GM12874 (cell line): ENCODE measurements at regions not wholly inside any gene's neighbourhood (a gene's known extent, or its start where the extent isn't known, plus 50 kb on each side); places are given as distances from the start of the nearest gene placed in this dataset.

Experiments used
- TF ChIP-seq, protein P1 (sequence below): IDR thresholded peaks from 2 replicates; pipeline ENCODE4 v1.5.1; 2011; ENCODE audit warnings: low read depth, mild to moderate bottlenecking, control low read depth, low read length, moderate library complexity; ENCODE audit not compliant: insufficient read depth

DNA sequence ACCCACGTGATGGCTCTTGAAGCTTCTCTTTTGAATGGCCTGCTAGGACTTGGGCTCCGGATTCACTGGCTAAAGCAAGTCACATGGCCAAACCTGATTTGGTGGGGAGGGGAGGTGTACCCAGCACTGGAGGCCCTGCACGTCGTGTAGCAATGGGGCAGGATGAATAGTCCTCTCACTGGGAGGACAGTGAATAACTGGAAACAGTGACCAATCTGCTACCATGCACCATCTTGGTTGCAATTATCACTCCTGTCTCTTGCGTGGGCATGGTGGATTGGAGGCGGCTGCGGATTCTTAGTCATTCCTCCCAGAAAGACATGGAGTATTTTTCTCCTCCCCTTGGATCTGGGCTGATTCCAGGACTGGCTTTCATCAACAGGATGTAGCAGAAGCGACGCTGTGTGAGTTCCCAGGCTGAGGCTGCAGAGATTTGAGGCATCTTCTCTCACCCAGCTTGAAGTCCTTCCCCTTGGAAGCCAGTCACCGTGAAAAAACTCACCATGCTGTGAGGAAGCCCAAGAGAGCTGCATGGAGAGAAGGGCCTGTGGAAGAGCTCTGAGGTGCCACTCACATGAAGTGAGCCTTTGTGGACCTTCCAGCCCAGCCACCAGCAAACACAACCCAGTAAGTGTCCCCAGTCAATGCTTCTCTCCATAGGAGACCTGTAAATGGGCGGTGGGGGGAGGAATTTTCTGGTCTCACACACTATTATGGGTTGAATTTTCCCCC, 70.4 kb downstream of the IGLL1 start:
- TF ChIP-seq, protein P1, sequence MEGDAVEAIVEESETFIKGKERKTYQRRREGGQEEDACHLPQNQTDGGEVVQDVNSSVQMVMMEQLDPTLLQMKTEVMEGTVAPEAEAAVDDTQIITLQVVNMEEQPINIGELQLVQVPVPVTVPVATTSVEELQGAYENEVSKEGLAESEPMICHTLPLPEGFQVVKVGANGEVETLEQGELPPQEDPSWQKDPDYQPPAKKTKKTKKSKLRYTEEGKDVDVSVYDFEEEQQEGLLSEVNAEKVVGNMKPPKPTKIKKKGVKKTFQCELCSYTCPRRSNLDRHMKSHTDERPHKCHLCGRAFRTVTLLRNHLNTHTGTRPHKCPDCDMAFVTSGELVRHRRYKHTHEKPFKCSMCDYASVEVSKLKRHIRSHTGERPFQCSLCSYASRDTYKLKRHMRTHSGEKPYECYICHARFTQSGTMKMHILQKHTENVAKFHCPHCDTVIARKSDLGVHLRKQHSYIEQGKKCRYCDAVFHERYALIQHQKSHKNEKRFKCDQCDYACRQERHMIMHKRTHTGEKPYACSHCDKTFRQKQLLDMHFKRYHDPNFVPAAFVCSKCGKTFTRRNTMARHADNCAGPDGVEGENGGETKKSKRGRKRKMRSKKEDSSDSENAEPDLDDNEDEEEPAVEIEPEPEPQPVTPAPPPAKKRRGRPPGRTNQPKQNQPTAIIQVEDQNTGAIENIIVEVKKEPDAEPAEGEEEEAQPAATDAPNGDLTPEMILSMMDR = no peak

DNA sequence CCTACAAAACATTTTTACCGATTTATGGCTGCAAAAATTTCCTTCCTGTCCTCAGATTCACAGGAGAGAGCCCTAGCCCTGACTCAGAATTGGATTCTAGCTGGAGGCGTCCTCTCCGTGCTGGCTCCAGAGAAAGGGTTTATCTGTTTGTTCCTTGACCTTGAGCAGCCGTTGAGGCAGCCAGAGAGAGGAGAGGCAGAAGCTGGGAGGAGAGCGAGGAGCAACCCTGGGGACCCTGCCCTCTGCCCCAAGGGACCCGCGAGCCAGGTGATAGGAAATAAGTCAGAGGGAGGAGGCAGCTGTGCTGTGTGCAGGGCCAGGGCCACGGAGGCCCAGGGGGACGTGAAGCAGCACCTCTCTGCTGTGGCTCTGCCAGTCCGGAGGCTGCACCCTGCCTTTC, 75.6 kb downstream of the IGLL1 start:
- TF ChIP-seq, protein P1 = no peak

DNA sequence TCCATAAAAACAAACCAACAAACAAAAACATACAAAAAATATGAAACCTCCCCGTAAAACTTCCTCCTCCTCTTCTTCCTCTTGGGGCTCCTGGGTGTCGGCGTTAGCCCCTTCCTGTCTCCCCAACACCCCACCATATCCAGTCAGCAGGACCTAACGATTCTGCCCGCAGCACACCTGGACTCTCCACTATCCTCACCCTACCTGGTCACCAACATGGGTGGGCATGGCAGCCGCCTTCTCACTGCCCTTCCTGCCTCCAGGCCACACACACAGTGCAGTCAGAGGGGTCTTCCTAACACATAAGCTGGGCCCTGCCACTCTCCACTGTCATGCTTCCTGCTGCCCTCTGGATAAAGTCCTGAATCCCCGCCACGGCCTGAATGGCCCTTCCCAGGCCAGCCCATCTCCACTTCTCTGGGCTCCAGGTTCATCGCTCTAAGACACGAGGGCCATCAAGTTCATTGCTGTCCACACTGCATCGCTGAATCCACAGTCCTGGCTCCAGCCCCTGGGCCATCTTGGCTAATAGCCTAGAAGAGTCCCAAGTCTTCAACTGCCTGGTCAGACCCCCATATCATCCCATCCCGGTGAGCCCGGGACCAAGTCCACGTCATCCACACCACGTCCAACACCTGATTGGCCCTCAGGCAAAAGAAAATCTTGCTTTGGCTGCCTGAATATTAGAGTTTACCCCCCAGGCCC, 76.2 kb downstream of the IGLL1 start:
- TF ChIP-seq, protein P1 = no peak

DNA sequence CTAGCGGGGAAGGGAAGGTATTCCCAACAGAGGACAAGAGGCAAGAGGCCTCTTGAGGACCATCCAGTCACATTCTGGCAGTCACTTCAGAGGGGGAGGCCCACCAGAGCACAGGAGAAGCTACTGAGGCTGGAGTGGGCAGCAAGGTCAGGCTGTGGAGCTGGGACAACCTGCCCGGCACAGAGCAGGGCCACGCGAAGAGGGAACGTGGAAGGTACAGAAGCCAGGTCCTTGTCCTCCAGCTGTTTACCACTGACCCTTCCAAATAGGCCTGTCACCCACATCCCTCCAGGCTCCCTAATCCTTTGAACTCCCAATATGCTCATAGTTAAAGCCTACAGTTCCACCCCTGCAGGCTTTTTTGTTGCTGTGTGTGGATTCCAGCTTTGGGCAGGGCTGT, 76.9 kb downstream of the IGLL1 start:
- TF ChIP-seq, protein P1 = no peak

DNA sequence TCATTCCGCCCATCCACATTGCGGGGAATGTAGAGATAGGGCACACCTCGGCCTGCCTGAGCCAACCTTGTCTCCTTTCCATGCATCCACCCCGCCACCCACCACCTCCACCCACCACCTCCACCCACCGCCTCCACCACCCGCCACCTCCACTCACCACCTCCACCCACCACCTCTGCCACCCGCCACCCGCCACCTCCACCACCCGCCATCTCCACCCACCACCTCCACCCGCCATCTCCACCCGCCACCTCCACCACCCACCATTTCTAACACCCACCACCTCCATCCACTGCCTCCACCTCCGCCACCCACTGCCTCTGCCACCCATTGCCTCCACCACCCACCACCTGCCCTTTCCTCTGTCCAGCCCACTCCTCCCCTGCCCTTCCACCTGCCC, 78.4 kb downstream of the IGLL1 start:
- TF ChIP-seq, protein P1 = no peak

DNA sequence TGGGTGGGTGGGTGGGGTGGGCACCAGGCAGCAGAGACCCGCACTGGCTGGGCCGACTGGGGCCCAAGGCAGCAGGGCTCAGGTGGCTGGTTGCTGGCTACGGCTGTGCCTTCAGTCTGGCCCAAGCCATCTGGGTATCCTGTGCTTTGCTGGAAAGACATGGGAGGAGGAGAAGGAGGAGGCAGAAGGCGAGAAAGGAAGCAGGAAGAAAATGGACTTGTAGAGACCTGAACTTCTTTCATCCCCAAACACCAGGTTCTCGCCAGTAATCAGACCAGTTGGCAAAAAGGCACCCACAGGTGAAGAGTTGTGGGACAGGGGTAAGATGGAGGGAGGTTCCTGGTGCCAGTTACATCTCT, 78.8 kb downstream of the IGLL1 start:
- TF ChIP-seq, protein P1 = no peak

DNA sequence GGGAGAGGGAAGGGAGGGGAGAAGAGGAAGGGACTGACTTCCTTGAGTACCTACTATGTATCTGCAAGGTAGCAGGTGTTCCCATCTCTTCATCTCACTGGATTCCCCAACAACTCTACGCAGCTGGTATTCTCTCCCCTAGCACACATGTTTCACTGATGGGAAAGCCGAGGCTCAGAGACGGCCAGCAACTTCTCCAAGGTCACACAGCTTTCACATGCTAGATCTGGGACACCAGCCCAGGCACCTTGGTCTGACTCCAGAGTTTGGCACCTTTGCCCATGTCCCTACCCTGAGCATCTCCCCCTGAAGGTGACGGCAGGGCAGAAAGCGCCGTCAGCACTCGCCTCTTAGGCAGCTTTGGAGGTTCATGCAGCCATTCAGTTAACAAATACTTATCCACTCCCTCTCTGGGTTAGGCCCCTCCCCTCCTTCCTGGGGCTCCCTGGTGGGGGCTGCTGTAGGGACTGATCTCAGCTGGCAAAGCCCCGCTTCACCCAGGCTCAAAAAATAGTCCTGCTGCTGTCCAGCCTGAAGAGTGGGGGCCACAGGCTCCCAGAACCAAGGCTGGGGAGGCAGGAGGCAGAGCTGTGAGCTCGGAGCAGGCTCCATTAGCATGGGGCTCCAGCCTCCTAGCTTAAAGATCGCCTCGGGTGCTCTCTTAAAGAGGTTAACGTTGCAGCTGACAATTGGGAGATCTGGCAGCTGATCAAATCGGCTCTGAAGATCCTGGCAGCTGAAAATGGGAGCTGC, 79.4 kb downstream of the IGLL1 start:
- TF ChIP-seq, protein P1 = no peak
